Keratinocyte (primary cell): ENCODE measurements at regions not wholly inside any gene's neighbourhood (a gene's known extent, or its start where the extent isn't known, plus 50 kb on each side); places are given as distances from the start of the nearest gene placed in this dataset.

Experiments used
- DNase-seq: peaks from one replicate; pipeline ENCODE4 v3.0.0-alpha.2; 2011; ENCODE audit warnings: low read depth, missing footprints, low spot score
- FAIRE-seq: peaks from 2 replicates; lab custom pipeline; 2011; peaks lifted over from hg19 to GRCh38; lab: Jason Lieb, UNC
- H2AFZ ChIP-seq: 2 replicates; pipeline ENCODE4 v1.6.0; 2012; ENCODE audit warnings: low read length, control low read depth, inconsistent platforms; ENCODE audit not compliant: control insufficient read depth
- H3K27ac ChIP-seq: 2 replicates; pipeline ENCODE4 v1.5.1; 2011; ENCODE audit warnings: low read length; ENCODE audit not compliant: control insufficient read depth, insufficient read depth
- H3K27me3 ChIP-seq: 3 replicates; pipeline ENCODE4 v1.6.0; 2011; ENCODE audit warnings: low read length; ENCODE audit not compliant: control insufficient read depth, insufficient read depth; ENCODE audit errors: extremely low read depth
- H3K36me3 ChIP-seq, 2 experiments: 2 replicates in 1 of 2; 3 replicates in 1 of 2; pipeline ENCODE4 v1.5.1; 2011; ENCODE audit warnings: low read length in 2 of 2, mild to moderate bottlenecking in 1 of 2; ENCODE audit not compliant: control insufficient read depth in 2 of 2, insufficient read depth in 2 of 2; ENCODE audit errors: extremely low read depth in 1 of 2
- H3K4me1 ChIP-seq: 3 replicates; pipeline ENCODE4 v1.5.1; 2011; ENCODE audit warnings: low read length; ENCODE audit not compliant: control insufficient read depth, insufficient read depth; ENCODE audit errors: extremely low read depth
- H3K4me2 ChIP-seq: 3 replicates; pipeline ENCODE4 v1.6.0; 2011; ENCODE audit warnings: low read depth, low read length; ENCODE audit not compliant: control insufficient read depth, insufficient read depth; ENCODE audit errors: extremely low read depth
- H3K4me3 ChIP-seq, 3 experiments: fragments of 200-600 bp in 1 of 3; sonication (generic) in 1 of 3; 2 replicates in 2 of 3; 3 replicates in 1 of 3; pipeline ENCODE4 v1.5.1; 2011 to 2016; ENCODE audit warnings: low read length in 3 of 3, mild to moderate bottlenecking in 3 of 3, control low read depth in 2 of 3, inconsistent platforms in 1 of 3, low read depth in 1 of 3, mixed read lengths in 1 of 3, mixed run types in 1 of 3, moderate library complexity in 1 of 3; ENCODE audit not compliant: control insufficient read depth in 2 of 3, insufficient read depth in 2 of 3; ENCODE audit errors: extremely low read depth in 1 of 3
- H3K79me2 ChIP-seq: 2 replicates; pipeline ENCODE4 v1.6.0; 2012; ENCODE audit warnings: low read length; ENCODE audit not compliant: control insufficient read depth, insufficient read depth
- H3K9ac ChIP-seq: 3 replicates; pipeline ENCODE4 v1.6.0; 2011; ENCODE audit warnings: low read length; ENCODE audit not compliant: control insufficient read depth, insufficient read depth; ENCODE audit errors: extremely low read depth
- H3K9me1 ChIP-seq: 3 replicates; pipeline ENCODE4 v1.6.0; 2011; ENCODE audit warnings: low read length; ENCODE audit not compliant: control insufficient read depth, insufficient read depth; ENCODE audit errors: extremely low read depth
- H3K9me3 ChIP-seq: 2 replicates; pipeline ENCODE4 v1.5.1; 2012; ENCODE audit warnings: low read depth, low read length; ENCODE audit not compliant: control insufficient read depth
- H4K20me1 ChIP-seq: 3 replicates; pipeline ENCODE4 v1.6.0; 2011; ENCODE audit warnings: low read length; ENCODE audit not compliant: control insufficient read depth, insufficient read depth; ENCODE audit errors: extremely low read depth
- CTCF ChIP-seq, 3 experiments: IDR thresholded peaks in 1 of 3; conservative IDR thresholded peaks in 1 of 3; optimal IDR thresholded peaks in 1 of 3; 2 replicates in 2 of 3; 3 replicates in 1 of 3; pipeline versions ENCODE3 to v1.5.1; 2011; ENCODE audit warnings: low read length in 3 of 3, mild to moderate bottlenecking in 3 of 3, moderate library complexity in 2 of 3, control low read depth in 1 of 3, inconsistent platforms in 1 of 3; ENCODE audit not compliant: insufficient read depth in 2 of 3; ENCODE audit errors: extremely low read depth in 1 of 3
- EZH2 ChIP-seq: IDR thresholded peaks from one replicate; pipeline ENCODE4 v1.6.1; 2012; ENCODE audit warnings: inconsistent platforms, mild to moderate bottlenecking, low read length, moderate library complexity
- dilution Hi-C: fragments of 300-500 bp; cut with MboI; formaldehyde crosslinking; loops from one replicate; pipeline ENCODE4 v1.7.0; 2020; ENCODE audit warnings: low sequenced_read_pairs; ENCODE audit not compliant: extremely low pct_ligation_motif_present

GRCh38 chr19:30135797-30136196 is 193.8 kb downstream of the URI1 start:
- H4K20me1 ChIP-seq = no peaks in the 10 kb centered on the region
- no peak for FAIRE-seq
- H2AFZ ChIP-seq = no peak overlapping the region
- no peak overlapping the region for H3K4me2 ChIP-seq
- H3K79me2 ChIP-seq = no peaks in the 10 kb centered on the region
- DNase-seq = no peak
- no peak overlapping the region for H3K9ac ChIP-seq
- H3K27me3 ChIP-seq = no peaks in the 10 kb centered on the region
- no peaks in the 10 kb centered on the region for H3K4me1 ChIP-seq
- H3K27ac ChIP-seq = no peak overlapping the region
- H3K4me3 ChIP-seq = no peak overlapping the region
- no peaks in the 10 kb centered on the region for H3K9me1 ChIP-seq
- dilution Hi-C loops = no loop called here
- peaks cover 7% of the 10 kb centered on the region for H3K9me3 ChIP-seq
- no peaks in the 10 kb centered on the region for H3K36me3 ChIP-seq
- TF ChIP-seq CTCF (optimal IDR thresholded peaks at IDR 0.05 in 1 of 3, IDR thresholded peaks at IDR 0.05 in 1 of 3, conservative IDR thresholded peaks at IDR 0.05 in 1 of 3; ENCODE audit: extremely low read depth in 1 of 3, insufficient read depth in 2 of 3, low read length in 3 of 3) (no peak), EZH2 (no peak)

DNA sequence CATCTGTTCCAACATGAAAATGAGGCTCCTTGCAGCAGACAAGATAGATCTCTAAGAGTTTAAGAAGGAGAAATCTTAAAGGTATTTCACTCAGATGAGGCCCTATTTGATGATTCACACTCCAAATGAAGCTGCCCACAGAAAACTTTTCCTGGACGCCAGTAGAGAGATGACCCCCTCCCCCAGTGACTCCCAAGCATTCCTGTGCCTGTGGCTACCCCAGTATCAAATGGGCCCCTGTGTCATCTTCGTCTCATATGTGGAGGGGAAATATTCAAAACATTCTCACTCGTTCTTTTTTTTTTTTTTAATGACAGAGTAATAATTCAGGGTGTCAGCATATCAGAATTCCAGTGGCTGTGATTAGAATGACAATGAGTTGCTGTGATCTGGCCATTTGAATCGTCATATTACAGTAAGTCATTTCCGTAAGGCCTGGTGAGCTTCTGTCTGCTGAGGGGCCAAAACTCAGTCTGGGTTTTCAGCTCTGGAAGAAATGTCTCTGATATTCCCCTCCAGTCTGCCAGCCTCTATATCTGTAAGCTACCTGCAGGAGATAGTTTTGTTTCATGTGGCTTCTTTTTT is 194.7 kb downstream of the URI1 start:
- no peak for TF ChIP-seq EZH2
- TF ChIP-seq CTCF (optimal IDR thresholded peaks at IDR 0.05 in 1 of 3, IDR thresholded peaks at IDR 0.05 in 1 of 3, conservative IDR thresholded peaks at IDR 0.05 in 1 of 3; ENCODE audit: extremely low read depth in 1 of 3, insufficient read depth in 2 of 3, low read length in 3 of 3) = no peak
- no peak overlapping the region for H3K4me2 ChIP-seq
- dilution Hi-C loops = no loop called here
- H3K9me1 ChIP-seq = no peaks in the 10 kb centered on the region
- H3K9me3 ChIP-seq = peaks cover 7% of the 10 kb centered on the region
- H3K4me3 ChIP-seq = no peak overlapping the region
- no peaks in the 10 kb centered on the region for H3K27me3 ChIP-seq
- no peak for FAIRE-seq
- no peaks in the 10 kb centered on the region for H3K4me1 ChIP-seq
- no peaks in the 10 kb centered on the region for H3K36me3 ChIP-seq
- no peaks in the 10 kb centered on the region for H3K79me2 ChIP-seq
- no peaks in the 10 kb centered on the region for H4K20me1 ChIP-seq
- no peak overlapping the region for H3K27ac ChIP-seq
- DNase-seq = no peak
- H2AFZ ChIP-seq = no peak overlapping the region
- H3K9ac ChIP-seq = no peak overlapping the region
